ENCODE measurements at regions not wholly inside any gene's neighbourhood (a gene's known extent, or its start where the extent isn't known, plus 50 kb on each side); places are given as distances from the start of the nearest gene placed in this dataset.

GRCh38 chr2:145652571-145653545 is 1132.9 kb upstream of the ZEB2 start:
- DNase-seq (ENCODE audit: low spot score) = peak; percentile 75

DNA sequence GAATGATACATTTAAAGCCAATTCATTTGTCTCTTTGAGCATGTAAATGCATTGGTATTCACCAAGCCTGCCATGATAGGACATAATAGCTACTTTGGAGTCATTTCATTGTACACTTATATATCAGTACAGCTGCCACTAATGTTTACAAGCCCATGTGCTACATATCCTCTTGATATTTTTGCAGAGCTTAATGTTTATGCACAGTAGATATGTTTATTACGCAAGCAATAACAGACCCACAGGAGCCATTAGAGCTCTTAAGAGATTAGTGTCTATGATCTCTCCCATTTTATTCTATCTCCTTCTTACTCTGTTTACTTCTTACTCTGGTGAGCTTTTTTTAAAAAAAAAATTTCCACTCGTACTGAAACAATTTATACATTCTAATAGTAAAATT is 1132.1 kb upstream of the ZEB2 start:
- DNase-seq (ENCODE audit: low spot score) = no peak

DNA sequence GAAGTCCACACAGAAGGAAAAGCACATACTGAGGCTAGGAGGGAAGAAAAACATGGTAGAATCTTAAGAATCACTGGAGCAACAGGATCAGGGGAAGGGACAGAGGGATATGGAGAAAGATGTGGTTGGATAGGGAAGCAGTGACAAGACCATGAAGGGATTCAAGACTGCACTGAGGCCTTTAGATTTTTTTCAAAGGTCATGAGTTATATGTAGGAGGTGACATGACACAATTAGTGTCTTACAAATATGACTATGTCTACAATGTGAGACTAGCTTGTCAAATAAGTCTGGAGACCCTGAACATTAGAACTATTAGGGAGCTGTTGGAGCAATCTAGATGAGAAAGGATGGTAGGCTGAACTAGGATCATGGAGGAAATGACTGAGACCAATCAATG is 1130.3 kb upstream of the ZEB2 start:
- no peak for DNase-seq (ENCODE audit: low spot score)

DNA sequence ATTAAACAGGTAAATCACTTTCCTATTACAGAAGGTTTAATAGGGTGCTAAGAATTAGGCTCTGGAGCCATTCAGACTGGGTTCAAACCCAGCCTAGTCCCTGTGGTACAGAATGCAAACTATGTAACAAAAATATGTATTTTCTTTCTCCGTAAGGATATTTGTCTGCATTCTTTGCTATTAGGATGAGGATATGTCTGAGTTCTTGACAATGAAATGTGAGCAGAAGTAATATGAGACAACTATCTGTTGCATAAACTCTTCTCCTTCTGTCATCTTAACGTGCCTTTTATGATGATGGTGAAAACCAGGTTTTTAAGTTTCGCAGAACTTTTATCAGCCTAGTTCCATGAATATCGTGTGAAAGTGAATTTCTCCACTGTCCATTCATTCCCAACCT is 1129.1 kb upstream of the ZEB2 start:
- no peak for DNase-seq (ENCODE audit: low spot score)

GRCh38 chr2:145644820-145645302 is 1124.9 kb upstream of the ZEB2 start:
- DNase-seq (ENCODE audit: low spot score) = no peak

- no peak for DNase-seq (ENCODE audit: low spot score)
Observed at GRCh38 chr2:145638675-145639074, 1118.8 kb upstream of the ZEB2 start.

DNA sequence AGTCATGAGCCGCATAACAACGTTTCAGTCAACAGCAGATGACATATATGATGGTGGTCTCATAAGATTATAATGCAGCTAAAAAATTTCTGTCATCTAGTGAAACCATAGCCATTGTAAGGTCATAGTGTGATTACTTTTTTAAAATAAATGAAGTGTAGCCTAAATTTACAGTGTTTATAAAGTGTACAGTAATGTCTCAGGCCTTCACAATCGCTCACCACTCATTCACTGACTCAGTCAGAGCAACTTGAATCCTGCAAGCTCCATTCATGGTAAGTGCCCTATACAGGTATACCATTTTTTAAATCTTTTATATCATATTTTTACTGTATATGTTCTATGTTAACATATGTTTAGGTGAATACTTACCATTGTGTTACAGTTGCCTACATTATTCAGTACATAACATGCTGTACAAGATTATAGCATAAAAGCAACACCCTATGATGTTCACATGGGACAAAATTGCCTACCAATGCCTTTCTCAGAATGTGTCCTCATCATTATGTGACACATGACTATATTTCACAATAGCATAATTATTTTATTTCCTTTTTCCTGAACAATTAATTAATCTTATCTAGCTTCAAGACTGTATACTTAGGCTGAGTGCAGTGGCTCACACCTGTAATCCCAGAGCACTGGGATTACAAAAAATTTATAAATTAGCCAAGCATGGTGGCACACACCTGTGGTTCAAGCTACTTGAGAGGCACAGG is 1115.9 kb upstream of the ZEB2 start:
- DNase-seq (ENCODE audit: low spot score) = no peak

DNA sequence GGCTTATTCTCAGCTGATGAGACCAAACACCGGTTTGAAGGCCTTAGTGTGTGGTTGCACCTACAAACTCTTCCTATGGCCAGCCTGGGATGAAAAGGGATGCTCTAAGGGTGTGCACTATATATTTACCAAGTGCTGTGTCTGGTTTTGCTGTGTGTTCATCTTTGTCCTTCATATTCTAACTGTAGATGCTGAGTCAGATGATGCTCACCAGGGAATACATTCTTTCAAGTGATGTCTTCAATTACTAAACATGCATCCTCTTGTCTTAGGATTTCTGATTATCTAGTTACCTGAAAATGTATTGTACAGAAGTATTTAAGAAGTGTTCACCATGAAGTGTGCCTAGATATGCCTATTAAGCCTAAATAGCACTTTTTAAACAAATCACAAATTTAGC is 1111.6 kb upstream of the ZEB2 start:
- DNase-seq (ENCODE audit: low spot score) = peak; percentile 7

DNA sequence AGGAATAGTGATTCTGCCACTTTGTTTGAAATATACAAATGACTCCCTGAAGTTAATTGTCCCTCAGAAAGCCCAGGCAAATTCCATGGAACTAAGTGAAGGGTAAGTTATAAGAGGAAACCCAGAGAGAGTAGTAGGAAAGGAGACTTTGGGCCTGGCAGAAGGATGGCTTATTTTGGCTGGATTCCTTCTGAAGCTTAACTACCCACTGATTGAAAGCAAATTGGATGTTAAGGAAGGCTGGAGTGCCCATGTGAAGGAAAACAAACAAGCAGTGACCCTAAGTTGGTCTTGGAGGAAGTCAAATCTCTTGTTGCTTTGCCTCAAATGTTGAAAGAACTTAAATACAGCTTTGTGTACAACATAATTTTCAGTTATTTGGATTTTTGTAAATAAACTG is 1106.4 kb upstream of the ZEB2 start:
- no peak for DNase-seq (ENCODE audit: low spot score)

- no peak for DNase-seq (ENCODE audit: low spot score)
Observed at GRCh38 chr2:145625111-145625510, 1105.2 kb upstream of the ZEB2 start.

DNA sequence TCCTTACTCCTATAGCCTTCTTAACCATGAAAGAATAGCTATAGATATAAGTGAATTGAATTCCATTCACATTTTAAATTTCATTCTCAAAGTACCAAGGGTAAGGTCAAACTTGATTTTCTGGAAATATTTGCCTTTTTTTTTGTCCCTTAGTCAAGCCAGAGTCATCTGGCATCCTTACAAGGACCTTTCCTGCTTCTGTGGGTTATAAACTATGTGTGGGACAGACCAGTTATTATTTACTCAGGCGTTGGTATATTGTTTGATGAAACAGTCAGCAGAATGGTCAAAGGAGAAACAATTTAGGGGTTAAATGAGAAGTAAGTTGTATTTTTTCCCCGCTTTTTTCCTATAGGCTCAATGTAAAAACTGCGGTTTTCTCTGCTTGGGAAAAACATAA is 1103.2 kb upstream of the ZEB2 start:
- peak; percentile 51 for DNase-seq (ENCODE audit: low spot score)

- no peak for DNase-seq (ENCODE audit: low spot score)
Observed at GRCh38 chr2:145622285-145622684, 1102.4 kb upstream of the ZEB2 start.

- peak; percentile 27 for DNase-seq (ENCODE audit: low spot score)
Observed at GRCh38 chr2:145617906-145618305, 1098.0 kb upstream of the ZEB2 start.

DNA sequence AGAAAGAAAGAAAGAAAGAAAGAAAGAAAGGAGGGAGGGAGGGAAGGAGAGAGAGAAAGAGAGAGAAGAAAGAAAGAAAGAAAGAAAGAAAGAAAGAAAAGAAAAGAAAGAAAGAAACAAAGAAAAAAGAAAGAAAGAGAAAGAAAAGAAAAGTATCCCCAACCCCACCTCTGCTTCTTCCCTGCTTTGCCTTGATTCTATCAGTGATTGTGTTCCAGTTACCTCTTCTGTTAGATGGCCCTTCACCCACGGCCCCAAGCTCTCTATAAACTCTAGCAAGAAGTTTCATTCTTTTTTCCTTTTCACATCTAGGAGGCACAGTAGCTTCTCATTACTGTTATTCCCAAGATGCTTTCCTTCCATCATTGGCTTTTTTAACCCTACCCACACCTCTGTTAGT is 1097.5 kb upstream of the ZEB2 start:
- no peak for DNase-seq (ENCODE audit: low spot score)

DNA sequence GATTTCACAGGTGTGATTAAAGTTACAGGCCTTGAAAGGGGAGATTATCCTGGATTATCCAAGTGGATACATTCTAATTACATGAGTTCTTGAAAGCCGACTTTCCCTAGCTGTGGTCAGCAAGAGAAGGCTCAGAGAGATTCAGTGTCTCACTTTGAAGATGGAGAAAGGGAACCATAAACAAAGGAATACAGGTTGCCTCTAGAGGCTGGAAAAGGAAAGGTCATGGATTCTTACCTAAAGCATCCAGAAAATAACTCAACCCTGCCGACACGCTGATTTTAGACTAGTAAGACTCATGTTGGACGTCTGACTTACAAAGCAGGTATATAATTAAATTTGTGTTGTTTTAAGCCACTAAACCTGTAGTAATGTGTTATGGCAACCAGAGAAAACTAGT is 1095.7 kb upstream of the ZEB2 start:
- DNase-seq (ENCODE audit: low spot score) = no peak

DNA sequence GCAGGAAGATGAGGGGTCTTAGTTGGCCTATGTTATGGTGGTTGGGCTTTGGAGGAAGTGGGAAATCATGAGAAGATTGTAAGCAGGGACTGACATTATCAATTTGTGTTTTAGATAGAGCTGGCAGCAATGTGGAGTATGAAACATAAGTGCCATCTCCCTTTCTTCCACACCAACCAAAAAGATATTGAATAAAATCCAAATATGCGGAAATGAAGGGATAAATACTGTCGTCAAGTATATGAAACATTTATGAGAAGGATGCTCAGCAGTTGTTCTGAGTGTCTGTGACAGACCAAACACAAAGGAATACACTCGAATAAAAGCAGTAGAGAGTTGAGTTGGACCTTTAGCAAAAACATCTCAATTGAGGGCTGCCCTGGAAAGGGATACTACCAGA is 1090.0 kb upstream of the ZEB2 start:
- no peak for DNase-seq (ENCODE audit: low spot score)

GRCh38 chr2:145601361-145601925 is 1081.5 kb upstream of the ZEB2 start:
- no peak for DNase-seq (ENCODE audit: low spot score)

DNA sequence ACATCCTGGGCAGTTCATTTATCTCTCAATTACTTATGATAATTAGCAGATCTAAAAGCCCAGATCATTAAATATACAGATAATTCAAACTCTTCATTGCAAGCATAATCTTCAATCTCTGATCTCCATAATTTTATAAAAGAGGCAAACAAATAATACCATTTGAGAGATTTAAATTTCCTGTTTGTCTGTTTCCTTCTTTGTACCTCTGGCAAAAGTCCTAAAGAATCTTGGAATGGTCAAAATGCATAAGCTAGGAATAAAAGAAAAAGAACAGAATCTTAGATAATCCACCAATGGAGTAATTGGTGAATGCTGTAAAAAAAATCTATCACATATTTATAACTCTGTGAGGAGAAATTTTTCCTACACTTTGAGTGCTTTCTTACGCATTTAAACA is 1080.9 kb upstream of the ZEB2 start:
- no peak for DNase-seq (ENCODE audit: low spot score)

DNA sequence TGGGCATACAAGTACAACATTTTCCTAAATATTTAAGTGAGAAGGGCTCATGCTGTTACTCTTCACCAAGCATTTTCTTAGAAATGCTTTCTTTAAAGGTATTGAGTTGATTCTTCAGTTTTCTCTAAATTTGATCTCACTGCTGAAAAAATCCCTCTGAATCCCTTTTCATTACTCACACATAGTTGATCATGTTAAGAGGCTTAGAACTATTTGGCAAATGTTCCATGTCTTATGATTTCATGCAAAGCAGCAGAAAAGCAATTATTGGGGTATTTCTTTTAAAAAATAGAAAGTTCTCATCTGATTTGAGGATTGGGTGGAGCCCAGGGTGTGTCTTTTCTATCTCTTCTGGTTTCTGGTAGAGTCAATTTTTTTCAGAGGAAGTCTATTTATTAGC is 1079.8 kb upstream of the ZEB2 start:
- DNase-seq (ENCODE audit: low spot score) = peak; percentile 13

DNA sequence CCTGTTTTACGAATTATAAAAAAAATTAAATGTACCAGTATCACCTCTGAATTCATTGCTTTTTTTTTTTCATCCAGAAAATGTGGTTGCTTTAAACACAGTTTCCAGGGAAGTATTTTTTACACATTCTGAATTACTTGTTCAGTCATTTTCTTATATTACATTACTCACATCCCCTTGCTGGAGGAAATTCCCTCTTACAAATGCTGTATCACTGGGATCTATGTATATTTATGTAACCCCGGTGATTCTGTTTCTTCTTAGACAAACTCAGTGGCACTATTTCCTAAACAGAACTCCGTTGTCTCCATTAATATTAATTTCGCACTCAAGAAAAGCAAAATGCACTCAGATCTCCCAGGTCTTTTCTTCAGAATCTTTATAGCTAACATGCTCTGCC is 1078.5 kb upstream of the ZEB2 start:
- DNase-seq (ENCODE audit: low spot score) = no peak

- DNase-seq (ENCODE audit: low spot score) = no peak
Observed at GRCh38 chr2:145597809-145598208, 1077.9 kb upstream of the ZEB2 start.

- DNase-seq (ENCODE audit: low spot score) = no peak
Observed at GRCh38 chr2:145597006-145597405, 1077.1 kb upstream of the ZEB2 start.

GRCh38 chr2:145596416-145596815 is 1076.5 kb upstream of the ZEB2 start:
- no peak for DNase-seq (ENCODE audit: low spot score)
